Upper lobe of right lung (tissue), 1 donor: ENCODE measurements at regions not wholly inside any gene's neighbourhood (a gene's known extent, or its start where the extent isn't known, plus 50 kb on each side); places are given as distances from the start of the nearest gene placed in this dataset.

Source experiments
- ATAC-seq: fragments of 200-7000 bp; cut with Tn5 transposase; one replicate; pipeline ENCODE4 v1.9.1; 2020; ENCODE audit warnings: mild to moderate bottlenecking, moderate library complexity
- DNase-seq: peaks from one replicate; pipeline ENCODE4 v3.0.0-alpha.2; 2020
- H3K27ac ChIP-seq: fragments of 200-600 bp; one replicate; pipeline ENCODE4 v1.8.0; 2022
- H3K27me3 ChIP-seq: fragments of 200-600 bp; one replicate; pipeline ENCODE4 v1.8.0; 2022; ENCODE audit warnings: mild to moderate bottlenecking
- H3K36me3 ChIP-seq: fragments of 200-600 bp; one replicate; pipeline ENCODE4 v1.8.0; 2022
- H3K4me1 ChIP-seq: fragments of 200-600 bp; one replicate; pipeline ENCODE4 v1.8.0; 2022
- H3K4me3 ChIP-seq: fragments of 200-600 bp; one replicate; pipeline ENCODE4 v1.8.0; 2022; ENCODE audit warnings: mild to moderate bottlenecking
- H3K9me3 ChIP-seq: fragments of 200-600 bp; one replicate; pipeline ENCODE4 v1.8.0; 2022
- intact Hi-C: fragments of 100-400 bp; cut with DNase I; formaldehyde crosslinking; loops from one replicate; pipeline ENCODE4 v1.11.0; 2022
- TF ChIP-seq, protein P1 (sequence below): fragments of 200-600 bp; IDR thresholded peaks from one replicate; pipeline ENCODE4 v1.8.0; 2022; ENCODE audit warnings: antibody characterized with exemption
- donor health status: DM: no; HTN: yes; CAD: no; lungs with severe emphysema.

DNA sequence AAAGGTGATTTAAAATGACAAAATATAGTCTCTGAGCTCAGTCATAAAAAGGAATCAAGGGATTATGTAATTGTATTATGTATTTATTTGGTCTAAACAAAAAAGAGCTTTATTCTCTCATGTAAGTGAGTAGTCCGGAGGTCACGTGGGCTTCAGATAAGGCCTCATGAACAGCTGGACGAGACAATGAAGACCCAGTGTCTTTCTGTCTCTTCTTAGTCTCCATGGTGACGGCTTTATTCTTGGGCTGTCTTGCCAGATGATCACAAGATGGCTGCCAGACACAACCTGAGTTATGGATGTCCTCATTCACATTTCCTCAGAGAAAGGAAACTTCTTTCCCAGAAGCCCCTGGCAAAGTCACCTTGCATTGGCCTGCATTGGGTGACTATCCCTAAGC lies 98.6 kb downstream of the ARF6 start:
- Histone ChIP-seq H3K27ac (no peak overlapping the region), H3K4me1 (peaks cover 7% of the 10 kb centered on the region), H3K9me3 (no peaks in the 10 kb centered on the region), H3K36me3 (no peaks in the 10 kb centered on the region), H3K27me3 (no peaks in the 10 kb centered on the region), H3K4me3 (no peak overlapping the region)
- TF ChIP-seq, protein P1, sequence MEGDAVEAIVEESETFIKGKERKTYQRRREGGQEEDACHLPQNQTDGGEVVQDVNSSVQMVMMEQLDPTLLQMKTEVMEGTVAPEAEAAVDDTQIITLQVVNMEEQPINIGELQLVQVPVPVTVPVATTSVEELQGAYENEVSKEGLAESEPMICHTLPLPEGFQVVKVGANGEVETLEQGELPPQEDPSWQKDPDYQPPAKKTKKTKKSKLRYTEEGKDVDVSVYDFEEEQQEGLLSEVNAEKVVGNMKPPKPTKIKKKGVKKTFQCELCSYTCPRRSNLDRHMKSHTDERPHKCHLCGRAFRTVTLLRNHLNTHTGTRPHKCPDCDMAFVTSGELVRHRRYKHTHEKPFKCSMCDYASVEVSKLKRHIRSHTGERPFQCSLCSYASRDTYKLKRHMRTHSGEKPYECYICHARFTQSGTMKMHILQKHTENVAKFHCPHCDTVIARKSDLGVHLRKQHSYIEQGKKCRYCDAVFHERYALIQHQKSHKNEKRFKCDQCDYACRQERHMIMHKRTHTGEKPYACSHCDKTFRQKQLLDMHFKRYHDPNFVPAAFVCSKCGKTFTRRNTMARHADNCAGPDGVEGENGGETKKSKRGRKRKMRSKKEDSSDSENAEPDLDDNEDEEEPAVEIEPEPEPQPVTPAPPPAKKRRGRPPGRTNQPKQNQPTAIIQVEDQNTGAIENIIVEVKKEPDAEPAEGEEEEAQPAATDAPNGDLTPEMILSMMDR: no peak
- DNase-seq: no peak
- intact Hi-C loops: no loop called here
- ATAC-seq: no peak

DNA sequence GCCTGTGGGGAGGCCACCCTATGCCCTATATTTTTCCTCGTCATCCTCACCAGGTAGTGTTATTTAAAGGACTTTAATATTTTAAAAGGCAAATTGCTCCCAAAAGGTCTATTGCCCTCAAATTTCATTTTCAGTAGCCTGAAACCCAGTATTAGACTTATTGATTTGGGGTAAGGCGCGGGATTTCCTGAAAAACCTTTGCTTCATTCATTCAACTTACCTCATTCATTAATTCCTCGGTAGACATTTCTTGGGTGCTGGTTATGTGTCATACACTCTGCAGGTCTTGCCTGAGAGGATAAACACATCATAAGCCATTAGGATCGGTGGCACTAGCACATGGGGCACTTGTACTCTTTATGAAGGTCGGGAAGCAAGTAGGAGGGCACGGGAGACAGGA lies 99.2 kb downstream of the ARF6 start:
- H3K4me1 ChIP-seq: peaks cover 1% of the 10 kb centered on the region
- no peak overlapping the region for H3K4me3 ChIP-seq
- no peak overlapping the region for H3K27ac ChIP-seq
- no peaks in the 10 kb centered on the region for H3K27me3 ChIP-seq
- ATAC-seq (no peak), DNase-seq (no peak)
- TF ChIP-seq, protein P1: no peak
- intact Hi-C loops: no loop called here
- H3K36me3 ChIP-seq: no peaks in the 10 kb centered on the region
- H3K9me3 ChIP-seq: no peaks in the 10 kb centered on the region

DNA sequence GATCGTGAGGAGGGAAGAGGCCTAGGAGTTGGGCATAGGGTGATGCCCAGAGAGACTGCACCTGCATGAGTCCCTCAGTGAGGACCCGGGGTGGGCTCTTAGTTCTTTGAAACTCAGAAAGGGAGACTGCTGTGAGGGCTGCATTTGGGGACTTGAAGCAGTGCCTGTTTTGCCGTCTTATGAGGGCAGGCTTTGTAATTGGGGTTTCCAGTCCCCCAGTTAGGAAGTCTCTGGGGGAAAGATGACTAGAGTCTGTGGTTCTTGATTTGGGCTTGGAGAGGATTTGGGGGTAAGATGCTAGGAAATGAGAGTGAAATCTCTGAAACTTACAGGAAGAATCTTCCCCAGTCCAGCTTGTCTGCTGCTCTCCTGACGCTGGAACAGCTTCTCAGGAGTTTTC lies 99.6 kb downstream of the ARF6 start:
- Histone ChIP-seq H3K27ac (no peak overlapping the region), H3K9me3 (no peaks in the 10 kb centered on the region), H3K36me3 (no peaks in the 10 kb centered on the region), H3K4me1 (no peaks in the 10 kb centered on the region), H3K27me3 (no peaks in the 10 kb centered on the region), H3K4me3 (no peak overlapping the region)
- TF ChIP-seq, protein P1: no peak
- no peak for DNase-seq
- ATAC-seq: no peak
- intact Hi-C loops: no loop called here

DNA sequence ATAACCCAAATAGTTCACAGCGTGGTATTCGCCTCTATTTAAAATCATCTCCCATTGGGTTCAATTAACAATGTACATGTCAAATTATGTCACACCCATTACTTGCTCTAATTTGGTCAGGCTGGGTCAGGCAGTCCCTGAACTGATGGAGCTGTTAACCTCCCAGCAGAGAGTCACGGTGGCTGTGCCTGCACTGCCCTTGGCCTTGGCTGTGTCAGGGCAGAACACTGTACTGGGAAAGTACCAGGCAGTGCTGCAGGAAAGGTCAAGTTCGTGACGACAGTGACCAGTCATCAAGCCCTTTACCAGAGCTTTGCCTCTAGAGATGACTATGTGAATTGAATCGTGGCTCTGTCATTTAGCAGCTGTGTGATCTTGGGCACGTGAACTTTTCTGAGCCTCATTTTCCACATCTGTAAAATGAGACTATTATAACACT lies 100.0 kb downstream of the ARF6 start:
- Histone ChIP-seq H3K4me1 (no peaks in the 10 kb centered on the region), H3K36me3 (no peaks in the 10 kb centered on the region), H3K4me3 (no peak overlapping the region), H3K27ac (no peak overlapping the region), H3K9me3 (no peaks in the 10 kb centered on the region), H3K27me3 (no peaks in the 10 kb centered on the region)
- peak; percentile 29 for ATAC-seq
- no peak for DNase-seq
- intact Hi-C loops: no loop called here
- TF ChIP-seq, protein P1: no peak

DNA sequence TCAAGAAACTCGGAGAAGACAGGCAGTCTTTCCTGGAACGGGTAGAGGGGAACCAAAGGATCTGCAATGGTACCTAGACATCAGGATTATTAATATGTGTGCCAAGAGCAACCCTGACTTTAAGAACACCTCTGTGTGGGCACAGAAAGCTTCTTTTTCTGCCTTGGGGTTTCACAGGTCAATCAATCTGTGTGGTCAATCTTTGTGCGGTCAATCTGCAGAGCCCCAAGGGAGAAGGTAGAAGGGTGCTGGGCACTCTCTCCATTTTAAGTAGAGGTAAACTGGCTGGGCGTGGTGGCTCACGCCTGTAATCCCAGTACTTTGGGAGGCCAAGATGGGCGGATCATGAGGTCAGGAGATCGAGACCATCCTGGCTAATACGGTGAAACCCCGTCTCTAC lies 100.7 kb downstream of the ARF6 start:
- H3K27ac ChIP-seq: no peak overlapping the region
- no peak for ATAC-seq

More for the DNA sequence above, 100.7 kb downstream of the ARF6 start:
- Histone ChIP-seq H3K4me3 (no peak overlapping the region), H3K4me1 (no peaks in the 10 kb centered on the region), H3K27me3 (no peaks in the 10 kb centered on the region), H3K9me3 (no peaks in the 10 kb centered on the region), H3K36me3 (no peaks in the 10 kb centered on the region)
- TF ChIP-seq, protein P1: no peak
- intact Hi-C loops: no loop called here
- DNase-seq: no peak
